ENCODE measurements at regions not wholly inside any gene's neighbourhood (a gene's known extent, or its start where the extent isn't known, plus 50 kb on each side); places are given as distances from the start of the nearest gene placed in this dataset.

GRCh38 chr6:21381331-21381963 is 212.1 kb upstream of the SOX4 start:
- no peak for TF ChIP-seq CTCF (conservative IDR thresholded peaks at IDR 0.05 in 1 of 2, IDR thresholded peaks at IDR 0.05 in 1 of 2; ENCODE audit: low read depth in 1 of 2, low read length in 2 of 2)
- TF ChIP-seq EZH2 (IDR thresholded peaks at IDR 0.05; ENCODE audit: low read length, missing control alignments) = no peak

Measured in fibroblast of lung (primary cell).